ENCODE measurements at regions not wholly inside any gene's neighbourhood (a gene's known extent, or its start where the extent isn't known, plus 50 kb on each side); places are given as distances from the start of the nearest gene placed in this dataset.

GRCh38 chr12:90268574-90268973 is 559.9 kb upstream of the ATP2B1 start:
- WGBS, 2 donors = 57% methylated on average over 3 of the region's 3 CpGs
- ATAC-seq (no peak), DNase-seq (no peak)
- Histone ChIP-seq H3K9me3 (no peaks in the 10 kb centered on the region), H3K27me3 (no peaks in the 10 kb centered on the region), H3K4me1 (no peaks in the 10 kb centered on the region), H3K4me3 (no peak overlapping the region), H3K27ac (no peak overlapping the region), H3K36me3 (replicated peaks in 1 of 2; ENCODE audit: insufficient read depth in 1 of 2, low read depth in 2 of 2) (no peaks in the 10 kb centered on the region)
- intact Hi-C loops (cut with DNase I) = no loop called here
- no peak for TF ChIP-seq CTCF (IDR thresholded peaks at IDR 0.05)
- TF ChIP-seq POLR2A (IDR thresholded peaks at IDR 0.05) = no peak

GRCh38 chr12:90262251-90262650 is 553.6 kb upstream of the ATP2B1 start:
- no peaks in the 10 kb centered on the region for H3K36me3 ChIP-seq (replicated peaks in 1 of 2; ENCODE audit: insufficient read depth in 1 of 2, low read depth in 2 of 2)
- H3K9me3 ChIP-seq = no peaks in the 10 kb centered on the region
- ATAC-seq = no peak
- H3K4me1 ChIP-seq = peaks cover 6% of the 10 kb centered on the region
- no peaks in the 10 kb centered on the region for H3K27me3 ChIP-seq
- no peak for DNase-seq
- TF ChIP-seq CTCF (IDR thresholded peaks at IDR 0.05) (no peak), POLR2A (IDR thresholded peaks at IDR 0.05) (no peak)
- intact Hi-C loops (cut with DNase I) = no loop called here
- no peak overlapping the region for H3K27ac ChIP-seq
- H3K4me3 ChIP-seq = no peak overlapping the region

GRCh38 chr12:90261283-90261682 is 552.6 kb upstream of the ATP2B1 start:
- Histone ChIP-seq H3K4me1 (peaks cover 6% of the 10 kb centered on the region), H3K4me3 (no peak overlapping the region), H3K27me3 (no peaks in the 10 kb centered on the region), H3K36me3 (replicated peaks in 1 of 2; ENCODE audit: insufficient read depth in 1 of 2, low read depth in 2 of 2) (no peaks in the 10 kb centered on the region), H3K27ac (no peak overlapping the region), H3K9me3 (no peaks in the 10 kb centered on the region)
- TF ChIP-seq POLR2A (IDR thresholded peaks at IDR 0.05) (no peak), CTCF (IDR thresholded peaks at IDR 0.05) (no peak)
- DNase-seq = no peak
- intact Hi-C loops (cut with DNase I) = no loop called here
- ATAC-seq = no peak

- no peak overlapping the region for H3K27ac ChIP-seq
- ATAC-seq (no peak), DNase-seq (no peak)
- 43% methylated on average over 1 of the region's 1 CpG for WGBS, 2 donors
- intact Hi-C loops (cut with DNase I) = no loop called here
- no peak for TF ChIP-seq CTCF (IDR thresholded peaks at IDR 0.05)
- no peak for TF ChIP-seq POLR2A (IDR thresholded peaks at IDR 0.05)
- no peak overlapping the region for H3K4me3 ChIP-seq
- no peaks in the 10 kb centered on the region for H3K9me3 ChIP-seq
- H3K27me3 ChIP-seq = no peaks in the 10 kb centered on the region
- H3K36me3 ChIP-seq (replicated peaks in 1 of 2; ENCODE audit: insufficient read depth in 1 of 2, low read depth in 2 of 2) = no peaks in the 10 kb centered on the region
- H3K4me1 ChIP-seq = peaks cover 6% of the 10 kb centered on the region
These were observed 551.5 kb upstream of the ATP2B1 start for GRCh38 chr12:90260136-90260535.

- no peaks in the 10 kb centered on the region for H3K27me3 ChIP-seq
- DNase-seq = no peak
- H3K36me3 ChIP-seq (replicated peaks in 1 of 2; ENCODE audit: insufficient read depth in 1 of 2, low read depth in 2 of 2) = no peaks in the 10 kb centered on the region
- no peak for ATAC-seq
- intact Hi-C loops (cut with DNase I) = no loop called here
- no peak for TF ChIP-seq CTCF (IDR thresholded peaks at IDR 0.05)
- no peak for TF ChIP-seq POLR2A (IDR thresholded peaks at IDR 0.05)
- peaks cover 13% of the 10 kb centered on the region for H3K4me1 ChIP-seq
- WGBS, 2 donors = 87 to 88% methylated on average over 4 of the region's 4 CpGs
- no peak overlapping the region for H3K4me3 ChIP-seq
- no peaks in the 10 kb centered on the region for H3K9me3 ChIP-seq
- H3K27ac ChIP-seq = no peak overlapping the region
These were observed 549.4 kb upstream of the ATP2B1 start for GRCh38 chr12:90257927-90258624.
